ENCODE measurements at regions not wholly inside any gene's neighbourhood (a gene's known extent, or its start where the extent isn't known, plus 50 kb on each side); places are given as distances from the start of the nearest gene placed in this dataset.

- TF ChIP-seq CTCF (IDR thresholded peaks at IDR 0.05) (no peak), POLR2A (IDR thresholded peaks at IDR 0.05) (no peak)
Measured at GRCh38 chr20:11376420-11376819, 541.3 kb upstream of the BTBD3 start.

Data from uterus (tissue), 2 donors.